Suprapubic skin (tissue), 4 donors: ENCODE measurements at regions not wholly inside any gene's neighbourhood (a gene's known extent, or its start where the extent isn't known, plus 50 kb on each side); places are given as distances from the start of the nearest gene placed in this dataset.

Experiments used
- DNase-seq, 2 donors: peaks; one replicate each; pipeline ENCODE4 v3.0.0-alpha.2; 2019; ENCODE audit warnings: low spot score in 2 of 2
- H3K27ac ChIP-seq: fragments of 200-600 bp; sonication (generic); one replicate; pipeline ENCODE4 v1.5.1; 2019
- H3K27me3 ChIP-seq: fragments of 200-600 bp; sonication (generic); one replicate; pipeline ENCODE4 v1.5.1; 2019
- H3K36me3 ChIP-seq: fragments of 200-600 bp; sonication (generic); one replicate; pipeline ENCODE4 v1.5.1; 2019
- H3K4me1 ChIP-seq: fragments of 200-600 bp; sonication (generic); one replicate; pipeline ENCODE4 v1.5.1; 2019
- H3K4me3 ChIP-seq: fragments of 200-600 bp; sonication (generic); one replicate; pipeline ENCODE4 v1.5.1; 2019; ENCODE audit warnings: mild to moderate bottlenecking
- H3K9me3 ChIP-seq: fragments of 200-600 bp; sonication (generic); one replicate; pipeline ENCODE4 v1.5.1; 2019
- EP300 ChIP-seq: sonication (generic); formaldehyde crosslinking; IDR thresholded peaks from one replicate; pipeline ENCODE4 v1.6.1; 2017; ENCODE audit warnings: antibody characterized with exemption
- POLR2A ChIP-seq, 2 donors: fragments of 450-650 bp; IDR thresholded peaks; one replicate each; pipeline ENCODE4 v1.6.1; 2017; ENCODE audit warnings: antibody characterized with exemption in 2 of 2, mild to moderate bottlenecking in 2 of 2, moderate library complexity in 2 of 2
- POLR2AphosphoS5 ChIP-seq, 3 donors: sonication (generic); formaldehyde crosslinking; IDR thresholded peaks; one replicate each; pipeline ENCODE4 v1.6.1; 2017; ENCODE audit warnings: antibody characterized with exemption in 3 of 3
- WGBS: methylation state at CpG from one replicate; pipeline ENCODE4 v1.1.5; 2018; 5-methylcytosine and 5-hydroxymethylcytosine counted together
- TF ChIP-seq, protein P1 (sequence below), 2 donors: fragments of 200-600 bp in 1 of 2; fragments of 450-650 bp in 1 of 2; sonication (generic) in 1 of 2; IDR thresholded peaks; one replicate each; pipeline ENCODE4 v1.5.1; 2016 to 2019; ENCODE audit warnings: antibody characterized with exemption in 2 of 2, mild to moderate bottlenecking in 1 of 2, moderate library complexity in 1 of 2

- Histone ChIP-seq H3K4me3 (no peak overlapping the region), H3K36me3 (no peaks in the 10 kb centered on the region), H3K27ac (no peak overlapping the region), H3K9me3 (no peaks in the 10 kb centered on the region), H3K4me1 (no peaks in the 10 kb centered on the region), H3K27me3 (no peaks in the 10 kb centered on the region)
- no peak for DNase-seq
- TF ChIP-seq POLR2AphosphoS5 (IDR thresholded peaks at IDR 0.05) (no peak), EP300 (no peak), POLR2A (IDR thresholded peaks at IDR 0.05) (no peak)
- TF ChIP-seq, protein P1, sequence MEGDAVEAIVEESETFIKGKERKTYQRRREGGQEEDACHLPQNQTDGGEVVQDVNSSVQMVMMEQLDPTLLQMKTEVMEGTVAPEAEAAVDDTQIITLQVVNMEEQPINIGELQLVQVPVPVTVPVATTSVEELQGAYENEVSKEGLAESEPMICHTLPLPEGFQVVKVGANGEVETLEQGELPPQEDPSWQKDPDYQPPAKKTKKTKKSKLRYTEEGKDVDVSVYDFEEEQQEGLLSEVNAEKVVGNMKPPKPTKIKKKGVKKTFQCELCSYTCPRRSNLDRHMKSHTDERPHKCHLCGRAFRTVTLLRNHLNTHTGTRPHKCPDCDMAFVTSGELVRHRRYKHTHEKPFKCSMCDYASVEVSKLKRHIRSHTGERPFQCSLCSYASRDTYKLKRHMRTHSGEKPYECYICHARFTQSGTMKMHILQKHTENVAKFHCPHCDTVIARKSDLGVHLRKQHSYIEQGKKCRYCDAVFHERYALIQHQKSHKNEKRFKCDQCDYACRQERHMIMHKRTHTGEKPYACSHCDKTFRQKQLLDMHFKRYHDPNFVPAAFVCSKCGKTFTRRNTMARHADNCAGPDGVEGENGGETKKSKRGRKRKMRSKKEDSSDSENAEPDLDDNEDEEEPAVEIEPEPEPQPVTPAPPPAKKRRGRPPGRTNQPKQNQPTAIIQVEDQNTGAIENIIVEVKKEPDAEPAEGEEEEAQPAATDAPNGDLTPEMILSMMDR (IDR thresholded peaks at IDR 0.05) = no peak
These were observed 278.2 kb upstream of the LRRTM4 start for GRCh38 chr2:77800410-77800809.

GRCh38 chr2:77807531-77808215, 285.5 kb upstream of the LRRTM4 start:
- Histone ChIP-seq H3K27ac (no peak overlapping the region), H3K4me1 (no peaks in the 10 kb centered on the region), H3K9me3 (no peaks in the 10 kb centered on the region), H3K27me3 (no peaks in the 10 kb centered on the region), H3K36me3 (no peaks in the 10 kb centered on the region), H3K4me3 (no peak overlapping the region)
- no peak for DNase-seq
- TF ChIP-seq POLR2A (IDR thresholded peaks at IDR 0.05) = no peak
- TF ChIP-seq, protein P1 (IDR thresholded peaks at IDR 0.05) = no peak
- TF ChIP-seq POLR2AphosphoS5 (IDR thresholded peaks at IDR 0.05) = no peak
- TF ChIP-seq EP300 = no peak
- WGBS = 50% methylated on average over 7 of the region's 7 CpGs

DNA sequence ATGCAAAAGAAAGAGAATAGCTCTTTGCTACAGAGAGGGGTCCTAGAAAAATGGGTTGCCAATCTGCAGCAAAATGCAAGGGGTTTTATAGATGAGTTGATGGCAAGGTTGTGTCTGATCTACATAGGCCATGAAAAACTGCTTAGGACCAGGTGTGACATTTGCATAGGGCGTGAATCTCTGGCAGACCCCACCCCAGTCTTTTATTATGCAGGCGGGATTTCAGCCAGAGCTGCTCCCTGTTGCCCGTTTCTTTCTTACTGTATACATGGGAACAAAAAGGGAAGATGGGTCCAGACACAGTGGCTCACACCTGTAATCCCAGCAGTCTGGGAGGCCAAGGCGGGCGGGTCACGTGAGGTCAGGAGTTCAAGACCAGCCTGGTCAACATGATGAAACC, 286.4 kb upstream of the LRRTM4 start:
- DNase-seq = no peak
- 88% methylated on average over 6 of the region's 6 CpGs for WGBS
- TF ChIP-seq POLR2AphosphoS5 (IDR thresholded peaks at IDR 0.05) (no peak), EP300 (no peak), POLR2A (IDR thresholded peaks at IDR 0.05) (no peak)
- TF ChIP-seq, protein P1 (IDR thresholded peaks at IDR 0.05) = no peak
- Histone ChIP-seq H3K4me3 (no peak overlapping the region), H3K27ac (no peak overlapping the region), H3K4me1 (no peaks in the 10 kb centered on the region), H3K27me3 (no peaks in the 10 kb centered on the region), H3K9me3 (no peaks in the 10 kb centered on the region), H3K36me3 (no peaks in the 10 kb centered on the region)

GRCh38 chr2:77813599-77813998, 291.4 kb upstream of the LRRTM4 start:
- TF ChIP-seq EP300 = no peak
- TF ChIP-seq, protein P1 (IDR thresholded peaks at IDR 0.05) = no peak
- TF ChIP-seq POLR2AphosphoS5 (IDR thresholded peaks at IDR 0.05) = no peak
- no peak for TF ChIP-seq POLR2A (IDR thresholded peaks at IDR 0.05)
- DNase-seq = no peak

GRCh38 chr2:77816618-77817017, 294.4 kb upstream of the LRRTM4 start:
- H3K4me3 ChIP-seq = no peak overlapping the region
- 52% methylated on average over 1 of the region's 1 CpG for WGBS
- TF ChIP-seq, protein P1 (IDR thresholded peaks at IDR 0.05) = no peak
- TF ChIP-seq POLR2A (IDR thresholded peaks at IDR 0.05) (no peak), POLR2AphosphoS5 (IDR thresholded peaks at IDR 0.05) (no peak), EP300 (no peak)
- DNase-seq = no peak
- no peaks in the 10 kb centered on the region for H3K4me1 ChIP-seq
- no peaks in the 10 kb centered on the region for H3K9me3 ChIP-seq
- no peaks in the 10 kb centered on the region for H3K36me3 ChIP-seq
- H3K27me3 ChIP-seq = no peaks in the 10 kb centered on the region
- H3K27ac ChIP-seq = no peak overlapping the region

More at GRCh38 chr2:77813599-77813998, 291.4 kb upstream of the LRRTM4 start:
- Histone ChIP-seq H3K4me3 (no peak overlapping the region), H3K9me3 (no peaks in the 10 kb centered on the region), H3K36me3 (no peaks in the 10 kb centered on the region), H3K27me3 (no peaks in the 10 kb centered on the region), H3K4me1 (no peaks in the 10 kb centered on the region), H3K27ac (no peak overlapping the region)
